ENCODE measurements at regions not wholly inside any gene's neighbourhood (a gene's known extent, or its start where the extent isn't known, plus 50 kb on each side); places are given as distances from the start of the nearest gene placed in this dataset.

GRCh38 chr2:4047961-4048891 is 344.9 kb downstream of the DCDC2C start:
- TF ChIP-seq POLR2A (IDR thresholded peaks at IDR 0.05) (no peak), CTCF (IDR thresholded peaks at IDR 0.05) (no peak)

Measured in thyroid gland (tissue), 4 donors.